H1 (cell line): ENCODE measurements at regions not wholly inside any gene's neighbourhood (a gene's known extent, or its start where the extent isn't known, plus 50 kb on each side); places are given as distances from the start of the nearest gene placed in this dataset.

ENCODE experiments used
- ASH2L ChIP-seq: fragments of 200-600, 300-600 bp; sonication (generic); IDR thresholded peaks from one replicate; pipeline ENCODE4 v1.7.1; 2017; ENCODE audit warnings: low read length
- BRCA1 ChIP-seq: IDR thresholded peaks from 2 replicates; pipeline ENCODE4 v1.6.1; 2012; ENCODE audit warnings: low read depth, low read length, improper control_type of control experiment
- CBX5 ChIP-seq: fragments of 300-800, 300-1000 bp; sonication (generic); IDR thresholded peaks from 2 replicates; pipeline ENCODE4 v1.7.1; 2016; ENCODE audit warnings: antibody characterized with exemption, low read length, low read depth
- CEBPB ChIP-seq: IDR thresholded peaks from 2 replicates; pipeline ENCODE4 v1.6.1; 2012; ENCODE audit warnings: low read depth, low read length
- CHD7 ChIP-seq: fragments of 300-600 bp; sonication (generic); IDR thresholded peaks from 2 replicates; pipeline ENCODE4 v1.7.1; 2012; ENCODE audit warnings: low read length, moderate library complexity, mild to moderate bottlenecking, inconsistent platforms; ENCODE audit not compliant: insufficient replicate concordance
- GTF2F1 ChIP-seq: IDR thresholded peaks from 2 replicates; pipeline ENCODE4 v1.6.1; 2012; ENCODE audit warnings: low read depth, low read length, improper control_type of control experiment, borderline replicate concordance
- KDM4A ChIP-seq: IDR thresholded peaks from one replicate; pipeline ENCODE4 v1.7.1; 2012; ENCODE audit warnings: low read depth, mild to moderate bottlenecking, moderate library complexity, low read length, inconsistent platforms; ENCODE audit not compliant: severe bottlenecking
- MAFK ChIP-seq: IDR thresholded peaks from 2 replicates; pipeline ENCODE4 v1.6.1; 2012; ENCODE audit warnings: low read depth, mild to moderate bottlenecking, improper control_type of control experiment, low read length
- NANOG ChIP-seq: IDR thresholded peaks from 2 replicates; pipeline ENCODE4 v1.6.1; 2011; ENCODE audit warnings: low read length, low read depth, mild to moderate bottlenecking, inconsistent platforms; ENCODE audit not compliant: insufficient read depth, poor library complexity, severe bottlenecking
- SP4 ChIP-seq: IDR thresholded peaks from 2 replicates; pipeline ENCODE4 v1.6.1; 2012; ENCODE audit warnings: low read length, inconsistent platforms
- SUZ12 ChIP-seq: fragments of 200-600 bp; sonication (generic); IDR thresholded peaks from 2 replicates; pipeline ENCODE4 v1.6.1; 2012; ENCODE audit warnings: mild to moderate bottlenecking, inconsistent platforms, low read length, moderate library complexity, mixed read lengths
- YY1 ChIP-seq: IDR thresholded peaks from 2 replicates; pipeline ENCODE4 v1.6.1; 2011; ENCODE audit warnings: low read depth, mild to moderate bottlenecking, low read length

- no peak for TF ChIP-seq CHD7
- no peak for TF ChIP-seq SUZ12
- no peak for TF ChIP-seq YY1
- TF ChIP-seq KDM4A, result no peak
- TF ChIP-seq CEBPB, result no peak
- TF ChIP-seq ASH2L, result no peak
- no peak for TF ChIP-seq MAFK
- TF ChIP-seq GTF2F1, result no peak
- TF ChIP-seq CBX5, result no peak
- no peak for TF ChIP-seq NANOG
- no peak for TF ChIP-seq BRCA1
- no peak for TF ChIP-seq SP4
Measured at GRCh38 chr14:89566644-89567415, 149.8 kb upstream of the FOXN3 start (continued).
